Fibroblast of the aortic adventitia (primary cell): ENCODE measurements at regions not wholly inside any gene's neighbourhood (a gene's known extent, or its start where the extent isn't known, plus 50 kb on each side); places are given as distances from the start of the nearest gene placed in this dataset.
A peak's percentile ranks its signal among the peaks of the same experiment; 100 is the strongest.

Source experiments
- DNase-seq: peaks from one replicate; pipeline ENCODE4 v3.0.0-alpha.2; 2010; ENCODE audit warnings: low read depth
- H3K4me3 ChIP-seq: 2 replicates; pipeline ENCODE4 v1.5.1; 2011; ENCODE audit warnings: low read depth, mild to moderate bottlenecking, control low read depth, low read length, moderate library complexity
- CTCF ChIP-seq: IDR thresholded peaks from 2 replicates; pipeline ENCODE4 v1.5.1; 2011; ENCODE audit warnings: mild to moderate bottlenecking, low read length, control low read depth, inconsistent platforms; ENCODE audit not compliant: insufficient read depth

- no peak overlapping the region for H3K4me3 ChIP-seq
- DNase-seq = no peak
- TF ChIP-seq CTCF = no peak
Observed at GRCh38 chr1:36579039-36579438, 96.3 kb upstream of the CSF3R start.

DNA sequence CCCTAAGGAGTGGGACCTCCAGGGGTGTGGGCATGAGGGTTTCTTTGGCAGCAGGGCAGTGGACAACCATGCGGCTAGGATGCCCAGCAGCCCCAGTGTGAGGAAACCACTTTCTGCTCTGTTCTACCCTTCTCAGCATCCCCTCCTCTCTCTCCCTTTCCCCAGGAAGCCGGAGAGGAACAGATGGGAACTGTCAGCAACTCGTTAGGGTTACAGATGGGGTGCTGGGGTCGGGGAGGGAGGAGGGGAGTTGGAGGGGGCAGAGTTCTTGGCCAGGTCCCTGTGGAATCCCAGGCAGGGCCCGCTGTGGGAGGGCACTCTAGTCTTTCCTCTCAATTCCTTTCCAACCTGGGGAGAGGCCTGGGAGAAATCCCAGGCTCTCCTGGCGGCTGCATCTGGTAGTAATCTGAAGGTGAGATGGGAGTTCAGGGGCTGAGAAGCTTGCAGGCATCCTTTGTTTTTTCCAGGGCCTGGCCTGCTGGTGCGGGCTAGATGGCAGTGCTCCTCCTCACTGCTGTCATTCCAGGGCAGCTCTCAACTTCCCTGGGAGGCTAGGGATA is 93.9 kb upstream of the CSF3R start:
- H3K4me3 ChIP-seq = no peak overlapping the region
- DNase-seq = no peak
- no peak for TF ChIP-seq CTCF

- peak; percentile 35 for DNase-seq
- no peak overlapping the region for H3K4me3 ChIP-seq
- TF ChIP-seq CTCF = peak; percentile 89
Observed at GRCh38 chr1:36576118-36576517, 93.4 kb upstream of the CSF3R start.

DNA sequence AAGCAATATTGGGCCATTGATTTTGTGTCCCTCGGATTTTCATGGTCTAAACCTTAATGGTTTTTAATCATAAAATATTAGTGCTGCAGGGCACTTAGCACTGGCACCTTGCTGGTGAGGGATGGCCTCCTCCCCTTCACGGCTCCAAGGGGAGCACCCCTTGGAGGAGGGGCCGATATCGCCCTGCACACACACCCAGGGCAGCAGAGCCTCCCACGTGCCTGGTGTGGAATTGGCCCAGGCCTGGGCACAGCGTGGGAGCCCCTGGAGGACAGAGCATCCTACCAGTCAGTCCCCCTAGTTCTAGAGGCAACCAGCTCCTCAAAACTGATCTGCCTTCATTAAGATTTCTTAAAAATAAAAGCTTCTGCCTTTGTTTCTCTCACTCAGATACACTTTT is 90.7 kb upstream of the CSF3R start:
- H3K4me3 ChIP-seq = no peak overlapping the region
- no peak for TF ChIP-seq CTCF
- DNase-seq = no peak

- DNase-seq = no peak
- TF ChIP-seq CTCF = no peak
- no peak overlapping the region for H3K4me3 ChIP-seq
Observed at GRCh38 chr1:36572906-36573305, 90.2 kb upstream of the CSF3R start.

DNA sequence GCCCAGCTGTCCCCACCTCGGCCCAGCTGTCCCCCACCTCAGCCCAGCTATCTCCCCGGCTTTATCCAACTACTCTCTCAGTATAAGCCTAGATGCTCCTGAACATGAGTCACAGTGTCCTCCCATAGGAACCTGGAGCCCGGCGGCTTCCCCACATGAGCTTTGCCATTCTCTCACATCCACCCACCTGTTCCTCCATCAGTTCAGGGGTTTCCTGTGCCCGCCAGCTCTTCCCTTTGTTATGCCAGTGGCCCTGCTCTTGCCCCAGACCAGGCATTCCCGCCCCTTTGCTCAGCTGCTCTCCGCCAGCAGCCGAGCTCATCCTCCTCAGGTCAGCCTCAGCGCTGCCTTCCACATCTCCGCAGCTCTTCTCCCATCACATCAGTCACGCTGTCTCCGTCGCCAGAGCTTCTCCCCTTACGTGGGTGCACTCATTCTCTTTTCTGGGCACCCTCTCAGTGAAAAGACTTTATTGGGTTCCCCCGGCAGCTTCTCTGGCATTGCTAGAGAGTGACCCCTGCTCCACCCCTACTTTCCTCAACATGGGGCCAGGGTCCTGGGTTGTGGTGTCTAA is 89.5 kb upstream of the CSF3R start:
- DNase-seq = no peak
- no peak for TF ChIP-seq CTCF
- no peak overlapping the region for H3K4me3 ChIP-seq

DNA sequence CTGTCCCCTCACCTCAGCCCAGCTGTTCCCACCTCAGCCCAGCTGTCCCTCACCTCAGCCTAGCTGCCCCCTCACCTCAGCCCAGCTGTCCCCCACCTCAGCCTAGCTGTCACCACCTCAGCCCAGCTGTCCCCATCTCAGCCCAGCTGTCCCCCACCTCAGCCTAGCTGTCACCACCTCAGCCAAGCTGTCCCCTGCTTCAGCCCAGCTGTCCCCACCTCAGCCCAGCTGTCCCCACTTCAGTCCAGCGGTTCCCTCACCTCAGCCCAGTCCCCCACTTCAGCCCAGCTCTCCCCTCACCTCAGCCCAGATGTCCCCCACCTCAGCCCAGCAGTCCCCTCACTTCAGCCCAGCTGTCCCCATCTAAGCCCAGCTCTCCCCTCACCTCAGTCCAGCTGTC is 88.4 kb upstream of the CSF3R start:
- no peak for DNase-seq
- TF ChIP-seq CTCF = no peak
- no peak overlapping the region for H3K4me3 ChIP-seq
